ENCODE measurements at regions not wholly inside any gene's neighbourhood (a gene's known extent, or its start where the extent isn't known, plus 50 kb on each side); places are given as distances from the start of the nearest gene placed in this dataset.

GRCh38 chr2:21519821-21520220, 396.1 kb downstream of the TDRD15 start:
- DNase-seq (ENCODE audit: low read depth, low spot score) (no peak), ATAC-seq (no peak)
- TF ChIP-seq SIN3A (IDR thresholded peaks at IDR 0.05; ENCODE audit: borderline replicate concordance, insufficient read depth, low read depth, low read length) (no peak), POLR2AphosphoS5 (IDR thresholded peaks at IDR 0.05; ENCODE audit: low read depth, low read length) (no peak), TCF7L2 (IDR thresholded peaks at IDR 0.05; ENCODE audit: low read depth, low read length) (no peak)
- TF ChIP-seq, protein P1, sequence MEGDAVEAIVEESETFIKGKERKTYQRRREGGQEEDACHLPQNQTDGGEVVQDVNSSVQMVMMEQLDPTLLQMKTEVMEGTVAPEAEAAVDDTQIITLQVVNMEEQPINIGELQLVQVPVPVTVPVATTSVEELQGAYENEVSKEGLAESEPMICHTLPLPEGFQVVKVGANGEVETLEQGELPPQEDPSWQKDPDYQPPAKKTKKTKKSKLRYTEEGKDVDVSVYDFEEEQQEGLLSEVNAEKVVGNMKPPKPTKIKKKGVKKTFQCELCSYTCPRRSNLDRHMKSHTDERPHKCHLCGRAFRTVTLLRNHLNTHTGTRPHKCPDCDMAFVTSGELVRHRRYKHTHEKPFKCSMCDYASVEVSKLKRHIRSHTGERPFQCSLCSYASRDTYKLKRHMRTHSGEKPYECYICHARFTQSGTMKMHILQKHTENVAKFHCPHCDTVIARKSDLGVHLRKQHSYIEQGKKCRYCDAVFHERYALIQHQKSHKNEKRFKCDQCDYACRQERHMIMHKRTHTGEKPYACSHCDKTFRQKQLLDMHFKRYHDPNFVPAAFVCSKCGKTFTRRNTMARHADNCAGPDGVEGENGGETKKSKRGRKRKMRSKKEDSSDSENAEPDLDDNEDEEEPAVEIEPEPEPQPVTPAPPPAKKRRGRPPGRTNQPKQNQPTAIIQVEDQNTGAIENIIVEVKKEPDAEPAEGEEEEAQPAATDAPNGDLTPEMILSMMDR (IDR thresholded peaks at IDR 0.05) = no peak
- TF ChIP-seq, protein P2, sequence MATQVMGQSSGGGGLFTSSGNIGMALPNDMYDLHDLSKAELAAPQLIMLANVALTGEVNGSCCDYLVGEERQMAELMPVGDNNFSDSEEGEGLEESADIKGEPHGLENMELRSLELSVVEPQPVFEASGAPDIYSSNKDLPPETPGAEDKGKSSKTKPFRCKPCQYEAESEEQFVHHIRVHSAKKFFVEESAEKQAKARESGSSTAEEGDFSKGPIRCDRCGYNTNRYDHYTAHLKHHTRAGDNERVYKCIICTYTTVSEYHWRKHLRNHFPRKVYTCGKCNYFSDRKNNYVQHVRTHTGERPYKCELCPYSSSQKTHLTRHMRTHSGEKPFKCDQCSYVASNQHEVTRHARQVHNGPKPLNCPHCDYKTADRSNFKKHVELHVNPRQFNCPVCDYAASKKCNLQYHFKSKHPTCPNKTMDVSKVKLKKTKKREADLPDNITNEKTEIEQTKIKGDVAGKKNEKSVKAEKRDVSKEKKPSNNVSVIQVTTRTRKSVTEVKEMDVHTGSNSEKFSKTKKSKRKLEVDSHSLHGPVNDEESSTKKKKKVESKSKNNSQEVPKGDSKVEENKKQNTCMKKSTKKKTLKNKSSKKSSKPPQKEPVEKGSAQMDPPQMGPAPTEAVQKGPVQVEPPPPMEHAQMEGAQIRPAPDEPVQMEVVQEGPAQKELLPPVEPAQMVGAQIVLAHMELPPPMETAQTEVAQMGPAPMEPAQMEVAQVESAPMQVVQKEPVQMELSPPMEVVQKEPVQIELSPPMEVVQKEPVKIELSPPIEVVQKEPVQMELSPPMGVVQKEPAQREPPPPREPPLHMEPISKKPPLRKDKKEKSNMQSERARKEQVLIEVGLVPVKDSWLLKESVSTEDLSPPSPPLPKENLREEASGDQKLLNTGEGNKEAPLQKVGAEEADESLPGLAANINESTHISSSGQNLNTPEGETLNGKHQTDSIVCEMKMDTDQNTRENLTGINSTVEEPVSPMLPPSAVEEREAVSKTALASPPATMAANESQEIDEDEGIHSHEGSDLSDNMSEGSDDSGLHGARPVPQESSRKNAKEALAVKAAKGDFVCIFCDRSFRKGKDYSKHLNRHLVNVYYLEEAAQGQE (IDR thresholded peaks at IDR 0.05; ENCODE audit: insufficient read depth in 1 of 2, low read depth in 2 of 2, low read length in 1 of 2) = no peak
- no peaks in the 10 kb centered on the region for H3K27me3 ChIP-seq (ENCODE audit: control insufficient read depth, insufficient read depth, low read length)
- H3K4me3 ChIP-seq (ENCODE audit: low read depth in 2 of 2, low read length in 2 of 2) = no peak overlapping the region
- ChIA-PET CTCF (no interaction called here), POLR2A (no interaction called here)
- H3K4me1 ChIP-seq (ENCODE audit: control insufficient read depth, insufficient read depth, low read length) = no peaks in the 10 kb centered on the region
- intact Hi-C loops (cut with micrococcal nuclease; ENCODE audit: unreplicated experiment) = no loop called here
- H3K27ac ChIP-seq (ENCODE audit: low read length) = no peak overlapping the region
- no peaks in the 10 kb centered on the region for H3K9me3 ChIP-seq (ENCODE audit: control insufficient read depth, insufficient read depth, low read depth, low read length)
- H3K36me3 ChIP-seq (ENCODE audit: control insufficient read depth, insufficient read depth, low read length) = no peaks in the 10 kb centered on the region
- in situ Hi-C loops (cut with HindIII; ENCODE audit: low pct_unique_long_range_greater_than_20kb, low sequenced_read_pairs) = no loop called here
- BruUV-seq (replicated peaks) = no TSS peak

- Histone ChIP-seq H3K4me1 (ENCODE audit: control insufficient read depth, insufficient read depth, low read length) (no peaks in the 10 kb centered on the region), H3K27ac (ENCODE audit: low read length) (no peak overlapping the region), H3K4me3 (ENCODE audit: low read depth in 2 of 2, low read length in 2 of 2) (no peak overlapping the region), H3K36me3 (ENCODE audit: control insufficient read depth, insufficient read depth, low read length) (no peaks in the 10 kb centered on the region), H3K27me3 (ENCODE audit: control insufficient read depth, insufficient read depth, low read length) (no peaks in the 10 kb centered on the region), H3K9me3 (ENCODE audit: control insufficient read depth, insufficient read depth, low read depth, low read length) (no peaks in the 10 kb centered on the region)
- intact Hi-C loops (cut with micrococcal nuclease; ENCODE audit: unreplicated experiment) (no loop called here), in situ Hi-C loops (cut with HindIII; ENCODE audit: low pct_unique_long_range_greater_than_20kb, low sequenced_read_pairs) (no loop called here)
- no peak for TF ChIP-seq POLR2AphosphoS5 (IDR thresholded peaks at IDR 0.05; ENCODE audit: low read depth, low read length)
- TF ChIP-seq, protein P1 (IDR thresholded peaks at IDR 0.05) = no peak
- no peak for TF ChIP-seq TCF7L2 (IDR thresholded peaks at IDR 0.05; ENCODE audit: low read depth, low read length)
- TF ChIP-seq SIN3A (IDR thresholded peaks at IDR 0.05; ENCODE audit: borderline replicate concordance, insufficient read depth, low read depth, low read length) = no peak
- TF ChIP-seq, protein P2 (IDR thresholded peaks at IDR 0.05; ENCODE audit: insufficient read depth in 1 of 2, low read depth in 2 of 2, low read length in 1 of 2) = no peak
- ChIA-PET CTCF (no interaction called here), POLR2A (no interaction called here)
- ATAC-seq = no peak
- DNase-seq (ENCODE audit: low read depth, low spot score) = no peak
- no TSS peak for BruUV-seq (replicated peaks)
Measured at GRCh38 chr2:21535826-21536225, 412.1 kb downstream of the TDRD15 start.

Measured in Panc1 (cell line).